Lower leg skin (tissue), 3 donors: ENCODE measurements at regions not wholly inside any gene's neighbourhood (a gene's known extent, or its start where the extent isn't known, plus 50 kb on each side); places are given as distances from the start of the nearest gene placed in this dataset.

Source experiments
- POLR2A ChIP-seq, 2 donors: fragments of 450-650 bp; IDR thresholded peaks; one replicate each; pipeline ENCODE4 v1.6.1; 2016 to 2017; ENCODE audit warnings: antibody characterized with exemption in 2 of 2, mild to moderate bottlenecking in 1 of 2, moderate library complexity in 1 of 2
- TF ChIP-seq, protein P1 (sequence below), 3 donors: fragments of 450-650 bp; IDR thresholded peaks; one replicate each; pipeline ENCODE4 v1.5.1; 2016; ENCODE audit warnings: antibody characterized with exemption in 3 of 3, mild to moderate bottlenecking in 3 of 3, moderate library complexity in 2 of 3

DNA sequence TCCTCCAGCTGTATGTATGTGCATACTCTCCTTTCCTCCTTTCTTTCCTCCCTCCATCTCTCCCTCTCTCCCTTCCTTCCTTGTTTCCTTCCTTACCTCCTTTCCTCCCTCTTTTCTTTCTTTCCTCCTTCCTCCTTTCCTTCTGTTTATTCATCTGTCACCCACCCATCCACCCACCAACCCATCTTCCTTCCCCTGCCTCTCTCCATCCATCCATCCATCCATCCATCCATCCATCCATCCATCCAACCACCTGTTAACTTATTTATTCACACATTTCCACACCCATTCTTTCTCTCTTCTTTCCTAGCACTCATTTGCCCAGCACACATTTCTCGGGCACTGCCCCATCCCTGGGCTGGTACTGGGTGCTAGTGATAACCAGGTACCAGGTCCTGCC, 443.9 kb downstream of the MIAT start:
- TF ChIP-seq POLR2A (IDR thresholded peaks at IDR 0.05) = no peak
- TF ChIP-seq, protein P1, sequence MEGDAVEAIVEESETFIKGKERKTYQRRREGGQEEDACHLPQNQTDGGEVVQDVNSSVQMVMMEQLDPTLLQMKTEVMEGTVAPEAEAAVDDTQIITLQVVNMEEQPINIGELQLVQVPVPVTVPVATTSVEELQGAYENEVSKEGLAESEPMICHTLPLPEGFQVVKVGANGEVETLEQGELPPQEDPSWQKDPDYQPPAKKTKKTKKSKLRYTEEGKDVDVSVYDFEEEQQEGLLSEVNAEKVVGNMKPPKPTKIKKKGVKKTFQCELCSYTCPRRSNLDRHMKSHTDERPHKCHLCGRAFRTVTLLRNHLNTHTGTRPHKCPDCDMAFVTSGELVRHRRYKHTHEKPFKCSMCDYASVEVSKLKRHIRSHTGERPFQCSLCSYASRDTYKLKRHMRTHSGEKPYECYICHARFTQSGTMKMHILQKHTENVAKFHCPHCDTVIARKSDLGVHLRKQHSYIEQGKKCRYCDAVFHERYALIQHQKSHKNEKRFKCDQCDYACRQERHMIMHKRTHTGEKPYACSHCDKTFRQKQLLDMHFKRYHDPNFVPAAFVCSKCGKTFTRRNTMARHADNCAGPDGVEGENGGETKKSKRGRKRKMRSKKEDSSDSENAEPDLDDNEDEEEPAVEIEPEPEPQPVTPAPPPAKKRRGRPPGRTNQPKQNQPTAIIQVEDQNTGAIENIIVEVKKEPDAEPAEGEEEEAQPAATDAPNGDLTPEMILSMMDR (IDR thresholded peaks at IDR 0.05) = no peak
